Kidney (tissue), 13 donors: ENCODE measurements at regions not wholly inside any gene's neighbourhood (a gene's known extent, or its start where the extent isn't known, plus 50 kb on each side); places are given as distances from the start of the nearest gene placed in this dataset.

Source experiments
- DNase-seq, 5 donors: peaks; one replicate each; pipeline ENCODE4 v3.0.0-alpha.2; 2013 to 2020
- FAIRE-seq: peaks from 2 replicates; lab custom pipeline; 2012; peaks lifted over from hg19 to GRCh38; lab: Jason Lieb, UNC
- H3K27ac ChIP-seq, 2 donors: one replicate each; pipeline ENCODE4 v1.7.0; 2013; ENCODE audit warnings: low read depth in 2 of 2, low read length in 2 of 2, inconsistent platforms in 1 of 2
- H3K27me3 ChIP-seq: one replicate; pipeline ENCODE4 v1.7.1; 2013; ENCODE audit warnings: low read length, inconsistent platforms; ENCODE audit not compliant: control insufficient read depth, insufficient read depth
- H3K36me3 ChIP-seq, 3 donors: one replicate each; pipeline versions ENCODE4 v1.7.0 to v1.7.1; 2013; ENCODE audit warnings: low read length in 3 of 3, control low read depth in 1 of 3, inconsistent platforms in 1 of 3; ENCODE audit not compliant: insufficient read depth in 3 of 3, control insufficient read depth in 2 of 3
- H3K4me1 ChIP-seq, 3 donors: one replicate each; pipeline versions ENCODE4 v1.7.0 to v1.7.1; 2013; ENCODE audit warnings: low read length in 3 of 3, inconsistent platforms in 1 of 3, low read depth in 1 of 3; ENCODE audit not compliant: control insufficient read depth in 2 of 3, insufficient read depth in 2 of 3
- H3K4me3 ChIP-seq, 3 donors: one replicate each; pipeline versions ENCODE4 v1.7.0 to v1.8.1; 2013; ENCODE audit warnings: low read length in 3 of 3, control low read depth in 1 of 3, inconsistent platforms in 1 of 3
- H3K9ac ChIP-seq, 3 donors: one replicate each; pipeline versions ENCODE4 v1.7.0 to v1.7.1; 2013; ENCODE audit warnings: low read length in 3 of 3, control low read depth in 1 of 3, inconsistent platforms in 1 of 3
- H3K9me3 ChIP-seq, 3 donors: one replicate each; pipeline versions ENCODE4 v1.7.0 to v1.7.1; 2013; ENCODE audit warnings: low read length in 3 of 3, control low read depth in 1 of 3, inconsistent platforms in 1 of 3; ENCODE audit not compliant: control insufficient read depth in 2 of 3, insufficient read depth in 1 of 3
- CTCF ChIP-seq: IDR thresholded peaks from 3 replicates; pipeline ENCODE4 v1.5.1; 2012; ENCODE audit warnings: mild to moderate bottlenecking, moderate library complexity, borderline replicate concordance; ENCODE audit not compliant: insufficient read depth; ENCODE audit errors: extremely low read depth
- intact Hi-C: fragments of 100-400 bp; cut with DNase I; formaldehyde crosslinking; loops from one replicate; pipeline ENCODE4 v1.11.1; 2022
- donor health status: control.
- donor health status: control.
- donor health status: control.
- donor health status: control.
- donor health status: control.
- donor health status: DM: yes; HTN: yes; CAD: no.
- donor health status: Normal renal cell carcinoma (clear cell type).

GRCh38 chr2:58908501-58909154 lies 667.5 kb upstream of the FANCL start:
- DNase-seq: no peak

GRCh38 chr2:58907644-58908043 lies 666.5 kb upstream of the FANCL start:
- intact Hi-C loops: no loop called here
- Histone ChIP-seq H3K36me3 (no peaks in the 10 kb centered on the region), H3K4me1 (no peaks in the 10 kb centered on the region), H3K9me3 (peaks cover 0 to 2% (median 0%) of the 10 kb centered on the region in 3 donors), H3K27me3 (no peaks in the 10 kb centered on the region), H3K4me3 (no peak overlapping the region), H3K9ac (no peak overlapping the region), H3K27ac (no peak overlapping the region)
- FAIRE-seq (no peak), DNase-seq (no peak)
- no peak for TF ChIP-seq CTCF

More at GRCh38 chr2:58908501-58909154, 667.5 kb upstream of the FANCL start:
- no peaks in the 10 kb centered on the region for H3K36me3 ChIP-seq
- intact Hi-C loops: no loop called here
- H3K9me3 ChIP-seq: peaks cover 0 to 2% (median 0%) of the 10 kb centered on the region in 3 donors
- no peak overlapping the region for H3K27ac ChIP-seq
- no peak overlapping the region for H3K4me3 ChIP-seq
- no peak for FAIRE-seq
- TF ChIP-seq CTCF: no peak
- H3K9ac ChIP-seq: no peak overlapping the region
- H3K4me1 ChIP-seq: no peaks in the 10 kb centered on the region
- no peaks in the 10 kb centered on the region for H3K27me3 ChIP-seq

GRCh38 chr2:58906081-58906645 lies 665.0 kb upstream of the FANCL start:
- no peak for FAIRE-seq
- Histone ChIP-seq H3K36me3 (no peaks in the 10 kb centered on the region), H3K4me3 (no peak overlapping the region), H3K9ac (no peak overlapping the region), H3K9me3 (peaks cover 0 to 2% (median 0%) of the 10 kb centered on the region in 3 donors), H3K4me1 (no peaks in the 10 kb centered on the region), H3K27me3 (no peaks in the 10 kb centered on the region), H3K27ac (no peak overlapping the region)
- no peak for TF ChIP-seq CTCF
- intact Hi-C loops: no loop called here
- DNase-seq: no peak
